ENCODE measurements at regions not wholly inside any gene's neighbourhood (a gene's known extent, or its start where the extent isn't known, plus 50 kb on each side); places are given as distances from the start of the nearest gene placed in this dataset.

DNA sequence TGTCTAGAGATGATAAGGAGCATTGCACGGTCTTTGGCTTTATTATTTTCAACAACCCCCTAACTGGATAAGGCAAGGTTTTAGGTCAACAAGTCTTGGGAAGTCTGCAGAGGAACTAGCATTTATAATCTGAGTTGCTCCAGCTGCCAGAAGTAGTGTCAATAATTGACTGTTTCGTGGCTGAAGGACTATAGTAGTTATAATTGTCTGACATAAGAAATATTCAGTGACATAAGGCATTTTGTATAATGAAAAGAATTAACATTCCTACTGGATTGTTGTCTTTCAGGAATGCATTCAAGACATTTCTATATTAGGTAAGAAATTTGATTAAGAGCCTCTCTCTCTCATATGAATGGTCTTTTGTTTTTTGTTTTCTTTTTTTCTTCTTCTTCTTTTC is 136.9 kb upstream of the SGK1 start:
- no peak overlapping the region for H3K4me3 ChIP-seq (replicated peaks; ENCODE audit: low read depth, low read length)
- DNase-seq (ENCODE audit: low read depth), result peak; percentile 46
- TF ChIP-seq, protein P1, sequence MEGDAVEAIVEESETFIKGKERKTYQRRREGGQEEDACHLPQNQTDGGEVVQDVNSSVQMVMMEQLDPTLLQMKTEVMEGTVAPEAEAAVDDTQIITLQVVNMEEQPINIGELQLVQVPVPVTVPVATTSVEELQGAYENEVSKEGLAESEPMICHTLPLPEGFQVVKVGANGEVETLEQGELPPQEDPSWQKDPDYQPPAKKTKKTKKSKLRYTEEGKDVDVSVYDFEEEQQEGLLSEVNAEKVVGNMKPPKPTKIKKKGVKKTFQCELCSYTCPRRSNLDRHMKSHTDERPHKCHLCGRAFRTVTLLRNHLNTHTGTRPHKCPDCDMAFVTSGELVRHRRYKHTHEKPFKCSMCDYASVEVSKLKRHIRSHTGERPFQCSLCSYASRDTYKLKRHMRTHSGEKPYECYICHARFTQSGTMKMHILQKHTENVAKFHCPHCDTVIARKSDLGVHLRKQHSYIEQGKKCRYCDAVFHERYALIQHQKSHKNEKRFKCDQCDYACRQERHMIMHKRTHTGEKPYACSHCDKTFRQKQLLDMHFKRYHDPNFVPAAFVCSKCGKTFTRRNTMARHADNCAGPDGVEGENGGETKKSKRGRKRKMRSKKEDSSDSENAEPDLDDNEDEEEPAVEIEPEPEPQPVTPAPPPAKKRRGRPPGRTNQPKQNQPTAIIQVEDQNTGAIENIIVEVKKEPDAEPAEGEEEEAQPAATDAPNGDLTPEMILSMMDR (IDR thresholded peaks at IDR 0.05; ENCODE audit: low read length, missing control alignments), result no peak

DNA sequence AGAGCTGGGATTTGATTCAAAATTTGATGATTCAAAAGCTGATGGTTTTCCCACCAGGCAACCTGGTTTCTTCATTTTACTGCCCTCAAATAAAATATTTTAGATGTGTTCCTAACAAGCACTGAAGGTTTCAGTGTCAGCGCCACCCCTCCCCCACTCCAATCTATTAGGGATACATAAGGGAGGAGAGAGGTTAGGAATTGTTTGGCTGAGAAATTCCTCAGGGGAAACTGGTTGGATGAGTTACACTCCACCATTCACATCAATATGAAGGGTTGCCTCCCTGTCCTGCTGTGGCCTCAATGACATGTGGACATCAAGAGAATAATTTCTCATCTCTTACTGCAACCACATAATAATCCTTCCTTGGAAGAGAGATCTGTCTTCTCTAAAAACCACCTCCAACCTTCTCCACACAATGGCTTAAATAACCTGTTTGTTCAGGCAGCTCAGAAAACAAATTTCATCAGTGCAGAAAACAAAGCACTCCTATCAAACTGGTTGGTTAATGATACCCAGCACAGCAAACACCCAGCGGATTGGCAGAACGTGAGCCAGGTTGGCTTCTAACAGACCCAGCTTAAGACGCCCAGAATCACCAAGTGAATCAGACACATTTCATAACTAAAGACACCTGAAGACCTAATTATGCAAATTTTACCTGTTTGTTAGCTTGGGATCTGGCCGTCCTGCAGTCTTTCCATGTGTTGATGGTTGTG is 136.0 kb upstream of the SGK1 start:
- H3K4me3 ChIP-seq (replicated peaks; ENCODE audit: low read depth, low read length), result no peak overlapping the region
- no peak for DNase-seq (ENCODE audit: low read depth)
- TF ChIP-seq, protein P1 (IDR thresholded peaks at IDR 0.05; ENCODE audit: low read length, missing control alignments), result no peak

DNA sequence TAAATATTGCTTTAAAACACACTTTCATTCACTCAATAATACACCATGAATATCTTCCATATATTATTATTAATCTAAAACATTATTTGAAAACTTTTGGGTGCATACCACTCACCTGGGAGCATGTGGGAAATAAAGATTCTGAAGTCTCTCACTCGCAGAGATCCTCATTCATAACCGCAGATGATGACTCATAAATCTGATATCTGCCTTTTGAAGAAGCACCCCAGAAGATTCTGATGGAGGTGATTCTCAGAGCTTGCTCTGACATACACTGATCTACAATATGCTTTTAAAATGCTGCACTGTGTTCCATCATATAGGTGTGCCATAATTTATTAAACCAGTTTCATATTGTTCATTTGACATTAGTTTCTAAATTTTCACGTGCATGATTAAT is 135.0 kb upstream of the SGK1 start:
- DNase-seq (ENCODE audit: low read depth), result no peak
- TF ChIP-seq, protein P1 (IDR thresholded peaks at IDR 0.05; ENCODE audit: low read length, missing control alignments), result no peak
- no peak overlapping the region for H3K4me3 ChIP-seq (replicated peaks; ENCODE audit: low read depth, low read length)

DNA sequence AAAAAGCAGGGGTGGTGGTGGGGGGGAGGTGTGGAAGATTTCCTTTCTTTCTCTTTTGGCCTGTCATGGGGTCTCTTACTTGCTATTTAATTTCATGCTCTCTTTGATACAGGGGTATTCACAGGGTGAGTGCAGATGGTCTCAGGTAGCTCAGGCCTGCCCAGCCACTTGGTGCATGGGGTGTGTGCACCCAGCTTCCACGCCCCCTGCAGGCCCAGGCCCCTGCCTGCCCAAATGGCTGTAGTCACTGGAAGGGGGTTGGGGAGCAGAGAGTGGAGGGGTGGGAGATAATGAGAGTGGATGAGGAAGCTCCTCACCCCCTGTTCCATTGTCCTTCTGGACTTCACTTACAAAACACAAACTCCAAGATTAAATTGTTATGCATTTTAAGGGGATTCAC is 133.6 kb upstream of the SGK1 start:
- DNase-seq (ENCODE audit: low read depth), result no peak
- TF ChIP-seq, protein P1 (IDR thresholded peaks at IDR 0.05; ENCODE audit: low read length, missing control alignments), result no peak
- H3K4me3 ChIP-seq (replicated peaks; ENCODE audit: low read depth, low read length), result no peak overlapping the region

DNA sequence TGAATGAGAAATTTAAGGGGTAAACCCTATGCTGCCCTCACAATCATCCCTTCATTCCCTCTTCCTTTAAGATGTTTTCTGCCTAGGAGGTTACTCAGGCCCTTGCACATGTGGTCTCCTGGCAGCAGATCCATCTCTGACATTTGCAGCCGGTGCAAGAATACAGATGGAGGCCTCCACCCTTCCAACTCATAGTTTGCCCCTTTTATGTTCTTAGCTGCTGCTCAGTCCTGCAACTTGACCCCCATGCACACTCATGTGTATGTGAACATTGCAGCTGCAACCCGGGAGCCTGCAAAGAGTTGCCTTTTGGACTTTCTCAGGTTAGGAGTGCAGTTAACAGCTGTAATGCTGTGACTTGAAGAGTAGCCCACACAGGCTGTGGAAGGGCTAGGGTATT is 131.9 kb upstream of the SGK1 start:
- no peak overlapping the region for H3K4me3 ChIP-seq (replicated peaks; ENCODE audit: low read depth, low read length)
- TF ChIP-seq, protein P1 (IDR thresholded peaks at IDR 0.05; ENCODE audit: low read length, missing control alignments), result no peak
- no peak for DNase-seq (ENCODE audit: low read depth)

DNA sequence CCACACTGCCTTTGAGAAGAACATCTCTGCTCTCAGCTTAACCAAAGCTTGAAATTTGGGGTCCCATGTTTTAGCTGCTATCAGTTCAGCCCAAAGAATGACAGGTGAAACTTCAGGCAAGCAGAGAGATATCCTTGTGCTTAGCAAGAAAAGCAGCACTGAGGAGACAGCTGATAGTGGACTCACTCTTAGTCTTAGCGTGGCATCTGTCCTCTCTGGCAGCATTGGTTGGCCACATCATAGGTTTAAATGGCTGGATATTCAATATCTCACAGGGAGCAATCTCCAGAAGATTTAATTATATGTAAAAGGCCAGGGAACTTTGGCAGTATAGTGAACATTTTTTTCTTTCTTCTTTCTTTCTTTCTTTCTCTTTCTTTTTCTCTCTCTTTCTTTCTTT is 131.1 kb upstream of the SGK1 start:
- no peak overlapping the region for H3K4me3 ChIP-seq (replicated peaks; ENCODE audit: low read depth, low read length)
- DNase-seq (ENCODE audit: low read depth), result no peak
- TF ChIP-seq, protein P1 (IDR thresholded peaks at IDR 0.05; ENCODE audit: low read length, missing control alignments), result no peak

DNA sequence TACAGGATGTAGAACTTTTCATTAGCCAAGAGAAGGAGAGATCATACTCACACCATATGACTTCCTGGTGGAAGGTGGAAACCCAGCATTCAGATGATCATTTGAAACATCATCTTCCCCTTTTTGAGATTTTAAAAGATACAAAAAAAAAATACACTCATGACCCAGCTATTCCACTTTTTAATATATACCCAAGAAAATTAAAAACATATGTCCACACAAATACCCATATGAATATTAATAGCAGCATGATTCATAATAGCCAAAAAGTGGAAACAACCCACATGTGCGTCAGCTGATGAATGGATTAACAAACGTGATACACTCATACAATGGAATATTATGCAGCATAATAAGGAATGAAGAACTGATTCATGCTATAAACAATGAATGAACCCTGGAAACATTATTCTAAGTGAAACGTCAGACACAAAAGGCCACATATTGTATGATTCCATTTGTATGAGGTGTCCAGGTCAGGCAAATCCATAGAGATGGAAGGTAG is 130.0 kb upstream of the SGK1 start:
- TF ChIP-seq, protein P1 (IDR thresholded peaks at IDR 0.05; ENCODE audit: low read length, missing control alignments), result no peak
- peak; percentile 89 for DNase-seq (ENCODE audit: low read depth)
- no peak overlapping the region for H3K4me3 ChIP-seq (replicated peaks; ENCODE audit: low read depth, low read length)
